HL-60 (cell line): ENCODE measurements at regions not wholly inside any gene's neighbourhood (a gene's known extent, or its start where the extent isn't known, plus 50 kb on each side); places are given as distances from the start of the nearest gene placed in this dataset.
A peak's percentile ranks its signal among the peaks of the same experiment; 100 is the strongest.
"Not testable (repeated sequence)": the region's sequence is repeated elsewhere in the genome, so short reads cannot be mapped to it uniquely, and the experiment has no call there.

Source experiments
- DNase-seq, 2 experiments: peaks; one replicate each; pipeline ENCODE4 v3.0.0-alpha.2; 2010 to 2020; ENCODE audit warnings: low read depth in 1 of 2, low spot score in 1 of 2
- H3K27ac ChIP-seq: fragments of 250-450 bp; sonication (Bioruptor Pico); replicated peaks from 2 replicates; pipeline ENCODE4 v1.5.1; 2020; ENCODE audit warnings: mild to moderate bottlenecking, moderate library complexity
- H3K27me3 ChIP-seq: fragments of 250-450 bp; sonication (Bioruptor Pico); 2 replicates; pipeline ENCODE4 v1.5.1; 2021; ENCODE audit warnings: mild to moderate bottlenecking, moderate library complexity; ENCODE audit not compliant: insufficient read depth, poor library complexity, severe bottlenecking
- H3K4me3 ChIP-seq: replicated peaks from 2 replicates; pipeline ENCODE4 v1.5.1; 2011; ENCODE audit warnings: mild to moderate bottlenecking, control low read depth, low read length; ENCODE audit not compliant: insufficient read depth
- GABPA ChIP-seq: IDR thresholded peaks from 2 replicates; pipeline ENCODE4 v1.6.1; 2012; ENCODE audit warnings: low read depth
- POLR2AphosphoS5 ChIP-seq: IDR thresholded peaks from 2 replicates; pipeline ENCODE4 v1.6.1; 2012; ENCODE audit warnings: low read depth
- REST ChIP-seq: IDR thresholded peaks from 2 replicates; pipeline ENCODE4 v1.6.1; 2012; ENCODE audit warnings: low read depth; ENCODE audit not compliant: insufficient replicate concordance
- SPI1 ChIP-seq: IDR thresholded peaks from 2 replicates; pipeline ENCODE4 v1.6.1; 2012; ENCODE audit warnings: low read depth, mild to moderate bottlenecking, borderline replicate concordance
- TF ChIP-seq, protein P1 (sequence below): IDR thresholded peaks from one replicate; pipeline ENCODE4 v1.5.1; 2011; ENCODE audit warnings: low read length, control low read depth, inconsistent platforms; ENCODE audit not compliant: insufficient read depth

GRCh38 chr14:27886256-27886655 is 880.3 kb upstream of the FOXG1 start:
- no peak for TF ChIP-seq SPI1
- no peak for TF ChIP-seq REST
- no peak for TF ChIP-seq POLR2AphosphoS5
- TF ChIP-seq GABPA = no peak
- no peak overlapping the region for H3K4me3 ChIP-seq
- no peak for DNase-seq
- no peaks in the 10 kb centered on the region for H3K27me3 ChIP-seq
- no peak overlapping the region for H3K27ac ChIP-seq

- DNase-seq = peak in 1 of 2 experiments; percentile 16
- no peak for TF ChIP-seq POLR2AphosphoS5
- no peak for TF ChIP-seq GABPA
- no peak for TF ChIP-seq SPI1
- TF ChIP-seq, protein P1, sequence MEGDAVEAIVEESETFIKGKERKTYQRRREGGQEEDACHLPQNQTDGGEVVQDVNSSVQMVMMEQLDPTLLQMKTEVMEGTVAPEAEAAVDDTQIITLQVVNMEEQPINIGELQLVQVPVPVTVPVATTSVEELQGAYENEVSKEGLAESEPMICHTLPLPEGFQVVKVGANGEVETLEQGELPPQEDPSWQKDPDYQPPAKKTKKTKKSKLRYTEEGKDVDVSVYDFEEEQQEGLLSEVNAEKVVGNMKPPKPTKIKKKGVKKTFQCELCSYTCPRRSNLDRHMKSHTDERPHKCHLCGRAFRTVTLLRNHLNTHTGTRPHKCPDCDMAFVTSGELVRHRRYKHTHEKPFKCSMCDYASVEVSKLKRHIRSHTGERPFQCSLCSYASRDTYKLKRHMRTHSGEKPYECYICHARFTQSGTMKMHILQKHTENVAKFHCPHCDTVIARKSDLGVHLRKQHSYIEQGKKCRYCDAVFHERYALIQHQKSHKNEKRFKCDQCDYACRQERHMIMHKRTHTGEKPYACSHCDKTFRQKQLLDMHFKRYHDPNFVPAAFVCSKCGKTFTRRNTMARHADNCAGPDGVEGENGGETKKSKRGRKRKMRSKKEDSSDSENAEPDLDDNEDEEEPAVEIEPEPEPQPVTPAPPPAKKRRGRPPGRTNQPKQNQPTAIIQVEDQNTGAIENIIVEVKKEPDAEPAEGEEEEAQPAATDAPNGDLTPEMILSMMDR = no peak
- Histone ChIP-seq H3K4me3 (no peak overlapping the region), H3K27me3 (no peaks in the 10 kb centered on the region), H3K27ac (no peak overlapping the region)
Measured at GRCh38 chr14:27890259-27890658, 876.3 kb upstream of the FOXG1 start.

DNA sequence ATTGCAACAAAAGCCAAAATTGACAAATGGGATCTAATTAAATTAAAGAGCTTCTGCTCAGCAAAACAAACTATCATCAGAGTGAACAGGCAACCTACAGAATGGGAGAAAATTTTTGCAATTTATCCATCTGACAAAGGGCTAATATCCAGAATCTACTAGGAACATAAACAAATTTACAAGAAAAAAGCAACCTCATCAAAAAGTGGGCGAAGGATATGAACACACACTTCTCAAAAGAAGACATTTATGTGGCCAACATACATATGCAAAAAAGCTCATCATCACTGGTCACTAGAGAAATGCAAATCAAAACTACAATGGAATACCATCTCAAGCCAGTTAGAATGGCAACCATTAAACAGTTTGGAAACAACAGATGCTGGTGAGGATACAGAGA is 858.1 kb upstream of the FOXG1 start:
- H3K27me3 ChIP-seq, H3K4me3 ChIP-seq, H3K27ac ChIP-seq, DNase-seq: not testable (repeated sequence)

DNA sequence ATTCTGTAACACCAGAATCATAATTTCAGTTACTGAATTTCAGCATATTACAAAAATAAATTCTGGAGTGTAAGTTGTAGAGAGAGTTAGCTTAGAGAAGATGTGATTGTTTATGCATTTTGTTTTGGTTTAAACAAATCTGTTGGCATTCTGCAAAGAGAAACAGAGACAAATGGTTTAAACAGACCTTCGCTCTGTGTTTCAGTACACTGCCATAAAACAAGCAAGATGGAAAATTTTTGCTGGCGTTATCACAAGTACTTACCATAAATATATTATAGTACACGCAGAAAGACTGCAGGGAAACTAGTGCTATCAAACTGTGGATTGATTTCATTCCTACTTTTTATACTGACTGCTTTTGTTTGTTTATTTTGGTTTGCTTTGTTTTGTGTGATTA is 850.3 kb upstream of the FOXG1 start:
- TF ChIP-seq GABPA (no peak), REST (no peak), POLR2AphosphoS5 (no peak), SPI1 (no peak)
- TF ChIP-seq, protein P1 = no peak
- H3K4me3 ChIP-seq = no peak overlapping the region
- DNase-seq = no peak
- no peak overlapping the region for H3K27ac ChIP-seq
- no peaks in the 10 kb centered on the region for H3K27me3 ChIP-seq

DNA sequence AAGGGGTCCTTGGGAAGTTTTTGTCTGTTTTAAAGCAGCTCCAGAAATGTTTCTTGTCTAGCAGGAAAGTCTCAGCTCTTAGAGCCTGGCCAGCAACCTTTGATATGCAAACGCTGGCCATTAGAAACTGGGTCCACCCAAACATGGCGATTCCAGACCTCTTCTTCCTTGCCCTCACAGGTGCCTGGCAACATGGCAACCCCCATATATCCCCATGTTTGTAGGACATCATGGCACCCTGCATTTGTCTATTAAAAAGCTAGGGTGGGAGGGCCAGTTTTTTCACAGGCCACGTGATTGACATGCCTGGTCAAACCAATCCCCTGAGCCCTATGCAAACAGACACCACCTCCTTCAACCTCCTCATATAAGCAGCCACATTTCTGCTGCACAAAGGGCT is 848.7 kb upstream of the FOXG1 start:
- no peaks in the 10 kb centered on the region for H3K27me3 ChIP-seq
- no peak overlapping the region for H3K4me3 ChIP-seq
- no peak overlapping the region for H3K27ac ChIP-seq
- TF ChIP-seq, protein P1 = no peak
- TF ChIP-seq SPI1 = no peak
- no peak for TF ChIP-seq REST
- no peak for TF ChIP-seq POLR2AphosphoS5
- no peak for TF ChIP-seq GABPA
- DNase-seq = no peak
